Psoas muscle (tissue), 7 donors: ENCODE measurements at regions not wholly inside any gene's neighbourhood (a gene's known extent, or its start where the extent isn't known, plus 50 kb on each side); places are given as distances from the start of the nearest gene placed in this dataset.
"Not testable (repeated sequence)": the region's sequence is repeated elsewhere in the genome, so short reads cannot be mapped to it uniquely, and the experiment has no call there.

Experiments used
- ATAC-seq, 4 donors: fragments of 200-7000 bp; cut with Tn5 transposase; one replicate each; pipeline ENCODE4 v1.9.1; 2020; ENCODE audit warnings: moderate library complexity in 3 of 4, mild to moderate bottlenecking in 2 of 4
- DNase-seq, 2 donors: peaks; one replicate each; pipeline ENCODE4 v3.0.0-alpha.2; 2020
- H3K27ac ChIP-seq: fragments of 200-600 bp; one replicate; pipeline ENCODE4 v1.8.0; 2022
- H3K27me3 ChIP-seq, 3 donors: fragments of 200-600 bp in 1 of 3; one replicate each; pipeline versions ENCODE4 v1.6.1 to v1.8.0; 2013 to 2022; ENCODE audit warnings: low read length in 2 of 3, mild to moderate bottlenecking in 2 of 3, moderate library complexity in 1 of 3; ENCODE audit not compliant: insufficient read depth in 3 of 3
- H3K36me3 ChIP-seq, 2 donors: fragments of 200-600 bp in 1 of 2; one replicate each; pipeline versions ENCODE4 v1.6.1 to v1.8.0; 2013 to 2022; ENCODE audit warnings: low read depth in 1 of 2, mild to moderate bottlenecking in 1 of 2, moderate library complexity in 1 of 2; ENCODE audit not compliant: insufficient read depth in 1 of 2
- H3K4me1 ChIP-seq: fragments of 200-600 bp; one replicate; pipeline ENCODE4 v1.8.0; 2022
- H3K4me3 ChIP-seq: fragments of 200-600 bp; one replicate; pipeline ENCODE4 v1.8.0; 2022; ENCODE audit warnings: mild to moderate bottlenecking
- H3K9me3 ChIP-seq: fragments of 200-600 bp; one replicate; pipeline ENCODE4 v1.8.0; 2022
- CTCF ChIP-seq: fragments of 200-600 bp; IDR thresholded peaks from one replicate; pipeline ENCODE4 v1.8.0; 2022; ENCODE audit warnings: antibody characterized with exemption
- WGBS, 3 donors: extraction: QIAGEN DNeasy Blood & Tissue Kit; methylation state at CpG; one replicate each; pipeline versions ENCODE4 v1.1.6 to v1.1.7; 2013; 5-methylcytosine and 5-hydroxymethylcytosine counted together
- intact Hi-C, 2 donors: fragments of 100-400 bp; cut with DNase I; formaldehyde crosslinking; loops; one replicate each; pipeline versions ENCODE4 v1.11.0 to v1.14.2; 2022
- donor health status: healthy with polysubstance abuse.
- donor health status: DM: no; HTN: no; CAD: no; lungs with moderate emphysema.
- donor health status: Bipolar disorder and iron deficiency.
- donor health status: healthy.
- donor health status: DM: yes; HTN: yes; CAD: no.
- donor health status: DM: no; HTN: no; CAD: no.
- donor health status: DM: yes; HTN: yes; CAD: no.

- WGBS, 3 donors: 74 to 88% (median 75%) methylated on average over 9 of the region's 9 CpGs
- no peak overlapping the region for H3K27ac ChIP-seq
- DNase-seq: no peak
- intact Hi-C loops: no loop called here
- TF ChIP-seq CTCF: no peak
- H3K36me3 ChIP-seq: no peaks in the 10 kb centered on the region
- H3K27me3 ChIP-seq: no peaks in the 10 kb centered on the region
- H3K4me1 ChIP-seq: no peaks in the 10 kb centered on the region
- no peak overlapping the region for H3K4me3 ChIP-seq
- no peak for ATAC-seq
- no peaks in the 10 kb centered on the region for H3K9me3 ChIP-seq
These were observed 385.1 kb downstream of the IRS2 start for GRCh38 chr13:109401307-109401706.

GRCh38 chr13:109400624-109401257 is 385.6 kb downstream of the IRS2 start:
- Histone ChIP-seq H3K27ac (no peak overlapping the region), H3K4me3 (no peak overlapping the region), H3K9me3 (no peaks in the 10 kb centered on the region), H3K27me3 (no peaks in the 10 kb centered on the region), H3K4me1 (no peaks in the 10 kb centered on the region), H3K36me3 (no peaks in the 10 kb centered on the region)
- intact Hi-C loops: no loop called here
- 82 to 84% (median 84%) methylated on average over 11 of the region's 11 CpGs for WGBS, 3 donors
- DNase-seq: no peak
- ATAC-seq: no peak
- TF ChIP-seq CTCF: no peak

GRCh38 chr13:109400209-109400608 is 386.2 kb downstream of the IRS2 start:
- DNase-seq (no peak), ATAC-seq (no peak)
- H3K27ac ChIP-seq: no peak overlapping the region
- no peaks in the 10 kb centered on the region for H3K4me1 ChIP-seq
- H3K36me3 ChIP-seq: no peaks in the 10 kb centered on the region
- WGBS, 3 donors: 55 to 64% (median 56%) methylated on average over 11 of the region's 11 CpGs
- no peak for TF ChIP-seq CTCF
- no peaks in the 10 kb centered on the region for H3K9me3 ChIP-seq
- no peak overlapping the region for H3K4me3 ChIP-seq
- intact Hi-C loops: no loop called here
- H3K27me3 ChIP-seq: no peaks in the 10 kb centered on the region

GRCh38 chr13:109398071-109398470 is 388.3 kb downstream of the IRS2 start:
- ATAC-seq, H3K9me3 ChIP-seq, H3K27me3 ChIP-seq, H3K4me3 ChIP-seq, intact Hi-C loops, H3K36me3 ChIP-seq, H3K4me1 ChIP-seq, H3K27ac ChIP-seq, DNase-seq: not testable (repeated sequence)
- 79 to 82% (median 81%) methylated on average over 5 of the region's 5 CpGs for WGBS, 3 donors

GRCh38 chr13:109397285-109397684 is 389.1 kb downstream of the IRS2 start:
- 83 to 89% (median 84%) methylated on average over 3 of the region's 3 CpGs for WGBS, 3 donors
- H3K4me1 ChIP-seq: no peaks in the 10 kb centered on the region
- DNase-seq (no peak), ATAC-seq (no peak)
- intact Hi-C loops: no loop called here
- H3K36me3 ChIP-seq: no peaks in the 10 kb centered on the region
- TF ChIP-seq CTCF: no peak
- H3K4me3 ChIP-seq: no peak overlapping the region
- no peak overlapping the region for H3K27ac ChIP-seq
- peaks cover 0 to 5% (median 0%) of the 10 kb centered on the region in 3 donors for H3K27me3 ChIP-seq
- H3K9me3 ChIP-seq: no peaks in the 10 kb centered on the region
